HG03521 (cell line): ENCODE measurements at regions not wholly inside any gene's neighbourhood (a gene's known extent, or its start where the extent isn't known, plus 50 kb on each side); places are given as distances from the start of the nearest gene placed in this dataset.
"Not testable (repeated sequence)": the region's sequence is repeated elsewhere in the genome, so short reads cannot be mapped to it uniquely, and the experiment has no call there.

ENCODE experiments used
- ATAC-seq: cut with Tn5 transposase; IDR thresholded peaks from one replicate; pipeline ENCODE4 v1.9.1; 2021; ENCODE audit warnings: mild to moderate bottlenecking, moderate library complexity; ENCODE audit not compliant: unreplicated experiment

DNA sequence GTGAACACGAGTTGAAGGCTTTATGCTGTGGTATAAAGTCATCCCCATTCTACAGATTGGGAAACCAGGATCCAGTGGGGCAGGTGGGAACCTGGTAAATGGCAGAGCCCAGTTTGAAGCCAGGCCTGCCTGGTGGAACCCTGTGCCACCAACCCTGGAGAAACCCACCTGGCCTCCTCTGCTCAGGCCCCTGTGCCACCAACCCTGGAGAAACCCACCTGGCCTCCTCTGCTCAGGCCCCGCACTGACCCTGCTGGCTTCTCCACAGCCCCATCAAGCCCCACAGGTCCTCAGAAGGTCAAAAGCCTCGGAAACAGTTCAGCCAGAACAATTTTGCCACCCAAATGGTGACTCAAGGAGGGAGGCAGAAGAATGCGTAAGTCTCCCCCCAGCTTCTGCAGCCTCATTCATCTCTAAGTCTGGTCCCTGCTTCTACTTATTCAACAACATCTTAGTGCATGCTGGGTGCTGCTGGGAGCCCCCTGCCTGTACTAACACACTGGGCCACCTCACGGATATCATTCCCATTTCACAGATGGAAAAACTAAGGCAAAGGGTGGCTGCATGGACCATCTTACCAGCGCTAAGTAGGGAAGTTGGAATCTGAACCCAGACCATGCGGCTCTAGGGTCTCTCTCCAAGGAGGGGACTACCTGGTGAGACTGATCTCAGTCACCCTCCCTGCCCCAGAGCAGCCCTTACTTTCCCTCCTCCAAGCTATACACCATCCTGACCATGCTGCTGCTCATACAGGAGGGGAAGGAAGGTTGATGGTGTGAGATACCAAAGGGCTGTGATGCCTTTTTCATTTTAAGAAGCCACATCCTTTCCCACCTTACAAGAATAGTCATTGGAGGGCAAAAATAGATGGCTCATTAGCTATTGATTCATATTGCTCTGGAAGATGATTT is 93.7 kb upstream of the ID2 start:
- ATAC-seq: no peak

DNA sequence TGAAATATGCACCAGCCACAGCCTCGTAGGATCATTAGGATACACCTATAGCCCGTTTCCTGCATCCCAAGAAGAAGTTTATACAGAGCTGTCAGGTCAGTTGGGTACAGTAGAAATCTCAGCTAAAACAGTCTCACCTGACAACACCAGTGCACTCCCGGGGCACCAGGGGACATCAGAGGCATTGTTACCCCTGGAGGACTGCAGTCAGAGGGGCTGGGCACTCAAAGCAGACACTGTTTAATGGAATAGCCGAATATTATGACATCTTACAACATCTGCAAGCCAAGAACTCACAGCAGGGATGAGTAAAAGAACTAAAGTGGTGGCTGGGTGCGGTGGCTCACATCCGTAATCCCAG is 93.0 kb upstream of the ID2 start:
- ATAC-seq: no peak

DNA sequence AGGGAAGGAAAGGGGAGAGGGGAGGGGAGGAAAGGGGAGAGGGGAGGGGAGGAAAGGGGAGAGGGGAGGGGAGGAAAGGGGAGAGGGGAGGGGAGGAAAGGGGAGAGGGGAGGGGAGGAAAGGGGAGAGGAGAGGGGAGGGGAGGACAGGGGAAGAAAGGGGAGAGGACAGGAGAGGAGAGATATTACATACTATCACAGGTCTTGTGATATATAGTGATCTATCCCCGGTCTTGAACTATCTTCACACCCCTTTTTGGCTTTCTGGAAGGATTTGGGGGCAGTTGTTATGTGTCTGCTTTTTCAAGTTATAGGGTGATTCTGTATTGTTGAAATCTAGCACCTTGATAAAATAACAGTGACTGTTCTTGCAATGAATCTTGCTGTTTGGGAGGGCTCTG is 92.1 kb upstream of the ID2 start:
- ATAC-seq: no peak

DNA sequence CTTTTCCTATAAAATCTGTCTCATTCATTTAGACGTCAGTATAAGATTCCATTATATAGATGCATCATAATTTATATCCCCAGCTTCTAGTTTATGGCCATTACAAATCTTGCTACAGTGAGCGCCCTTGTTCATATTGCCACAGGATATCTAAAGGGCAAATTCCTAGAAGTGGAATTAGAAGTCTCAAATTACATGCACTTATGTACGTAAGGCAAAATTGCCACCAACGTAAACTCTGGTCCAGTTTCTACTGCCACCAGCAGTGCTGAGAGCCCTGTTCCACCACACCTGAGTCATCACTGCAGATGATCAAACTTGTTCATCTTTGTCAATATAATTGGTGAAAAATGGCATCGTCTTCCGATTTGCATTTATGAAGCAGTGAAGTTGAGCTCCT is 90.9 kb upstream of the ID2 start:
- ATAC-seq: no peak

DNA sequence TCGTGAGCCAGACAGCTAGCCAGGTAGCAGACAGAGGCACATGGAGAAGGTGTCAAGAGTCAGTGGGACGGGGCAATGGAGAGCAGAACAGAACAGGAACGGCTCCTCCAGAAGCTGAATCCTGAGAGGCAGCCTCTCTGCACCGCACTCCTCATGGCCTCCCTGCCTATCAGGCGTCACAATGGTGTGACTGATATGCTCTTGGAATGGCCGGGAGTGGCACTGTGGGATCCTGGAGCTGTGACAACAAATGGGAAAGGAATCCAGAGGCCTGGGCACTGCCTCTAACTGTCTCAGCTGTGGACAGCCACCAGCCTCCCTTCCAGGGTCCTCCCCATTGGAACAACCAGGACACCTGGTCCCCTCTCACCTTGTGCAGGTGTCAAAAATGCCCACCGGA is 89.1 kb upstream of the ID2 start:
- no peak for ATAC-seq

DNA sequence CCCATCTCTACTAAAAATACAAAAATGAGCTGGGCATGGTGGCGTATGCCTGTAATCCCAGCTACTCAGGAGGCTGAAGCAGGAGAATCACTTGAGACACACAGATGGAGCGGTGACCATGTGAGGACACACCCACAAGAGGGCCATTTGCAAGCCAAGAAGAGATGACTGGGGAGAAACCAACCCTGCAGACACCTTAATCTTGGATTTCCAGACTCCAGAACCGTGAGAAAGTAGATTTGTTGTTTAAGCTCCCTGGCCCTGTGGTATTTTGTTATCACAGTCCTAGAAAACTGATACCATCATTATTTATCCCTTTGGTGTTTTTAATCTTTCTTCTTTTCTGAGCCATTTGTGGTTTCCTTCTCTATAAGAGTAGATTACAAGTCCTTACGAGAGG is 88.6 kb upstream of the ID2 start:
- ATAC-seq: no peak

DNA sequence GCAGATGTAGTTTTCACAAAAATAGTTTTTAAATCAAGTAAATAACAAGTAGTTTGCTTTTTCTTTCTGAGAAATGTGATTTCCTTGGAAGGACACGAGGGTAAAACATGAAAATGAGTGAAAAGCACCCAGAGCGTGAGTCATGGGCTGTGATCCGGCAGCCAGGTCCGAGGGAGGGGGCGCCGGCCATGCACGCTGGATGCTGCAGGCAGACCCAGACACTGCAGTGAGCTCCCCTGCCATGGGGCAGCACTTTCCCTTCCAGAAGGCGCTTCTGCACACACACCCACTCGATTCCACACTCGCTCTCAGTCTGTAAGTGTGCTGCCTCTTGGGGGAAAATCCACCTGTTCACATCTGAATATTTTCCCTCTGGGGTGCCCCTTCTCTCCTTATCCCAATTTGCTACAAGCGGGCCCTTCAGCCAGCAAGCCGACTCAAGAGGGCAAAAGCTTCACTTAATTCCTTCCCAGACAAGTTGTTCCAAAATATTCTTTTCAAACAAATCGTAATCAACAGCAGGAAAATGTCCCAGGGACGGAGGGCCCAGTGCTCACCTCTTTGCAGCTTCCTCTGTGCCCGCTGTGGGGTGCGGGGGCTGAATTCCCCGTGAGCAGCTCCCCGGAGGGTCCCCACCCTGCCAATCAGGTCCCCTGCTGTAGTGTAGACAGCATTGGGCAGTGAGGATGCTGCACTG is 87.0 kb upstream of the ID2 start:
- ATAC-seq: no peak

DNA sequence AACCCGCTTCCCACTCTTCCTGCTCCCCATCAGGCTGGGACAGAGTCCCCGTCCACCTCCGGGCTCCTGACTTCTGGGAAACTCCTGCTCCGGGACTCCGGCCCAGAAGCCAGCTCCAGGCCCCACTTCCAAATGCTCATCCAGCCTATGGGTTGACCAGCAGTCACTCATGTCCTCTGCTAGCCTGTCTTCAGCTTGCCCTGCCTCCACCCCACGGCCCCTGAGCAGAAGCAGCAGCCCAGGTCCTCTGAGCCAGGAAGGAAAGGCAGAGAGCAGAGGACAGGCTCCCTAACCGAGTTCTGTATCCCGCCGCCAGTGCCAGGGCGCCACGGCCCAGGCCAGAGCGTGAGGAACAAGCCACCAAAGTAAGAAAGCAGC is 86.4 kb upstream of the ID2 start:
- ATAC-seq: no peak

DNA sequence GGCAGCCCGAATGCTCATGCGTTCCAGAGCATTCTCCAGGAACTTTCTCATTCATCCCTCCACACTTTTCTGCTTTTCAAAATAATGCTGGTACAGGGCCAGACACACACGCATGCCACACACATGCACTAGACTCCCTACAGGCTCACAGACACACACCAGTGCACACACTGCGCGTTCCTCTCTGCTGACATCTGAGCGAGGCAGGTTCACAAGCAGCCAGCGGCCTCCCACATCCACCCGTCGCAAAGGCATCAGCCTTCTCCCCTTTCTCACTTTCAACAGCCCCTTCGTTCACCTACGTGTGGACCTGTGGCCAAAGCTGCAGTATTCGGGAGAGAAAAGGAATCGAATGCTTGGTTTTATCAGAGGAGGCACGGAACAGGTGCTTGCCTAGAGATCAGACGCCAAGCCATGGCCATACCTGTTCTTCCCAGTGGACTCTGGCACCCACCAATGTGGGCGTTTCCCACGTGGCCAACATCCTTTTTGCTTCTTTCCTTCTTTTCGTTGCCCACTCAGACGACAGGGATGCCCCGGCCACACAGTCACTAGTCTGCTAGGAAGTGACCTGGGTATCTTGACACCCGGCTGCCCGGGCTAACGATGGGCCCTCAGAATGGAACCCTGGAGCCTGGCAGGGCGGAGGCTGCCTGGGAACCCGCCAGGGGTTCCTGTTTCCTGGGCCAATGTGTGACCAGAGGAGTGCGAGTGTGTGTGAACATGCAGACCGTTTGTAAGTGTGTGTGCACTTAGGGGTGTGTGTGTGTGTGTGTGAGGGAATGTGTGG is 85.8 kb upstream of the ID2 start:
- ATAC-seq: no peak

DNA sequence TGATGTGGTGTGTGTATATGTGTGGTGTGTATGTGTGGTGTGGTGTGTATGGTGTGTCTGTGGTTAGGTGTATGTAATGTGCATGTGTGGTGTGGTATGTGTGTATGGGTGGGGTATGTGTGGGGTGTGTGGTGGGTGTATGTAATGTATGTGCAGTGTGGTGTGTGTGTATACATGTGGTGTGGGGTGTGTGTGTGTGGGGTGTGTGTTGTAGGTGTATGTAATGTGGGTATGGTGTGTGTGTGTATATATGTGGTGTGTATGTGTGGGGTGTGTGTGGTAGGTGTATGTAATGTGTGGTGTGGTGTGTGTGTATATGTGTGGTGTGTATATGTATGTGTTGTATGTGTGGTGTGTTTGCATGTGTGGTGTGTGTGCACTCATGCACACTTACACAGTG is 84.8 kb upstream of the ID2 start:
- no peak for ATAC-seq

DNA sequence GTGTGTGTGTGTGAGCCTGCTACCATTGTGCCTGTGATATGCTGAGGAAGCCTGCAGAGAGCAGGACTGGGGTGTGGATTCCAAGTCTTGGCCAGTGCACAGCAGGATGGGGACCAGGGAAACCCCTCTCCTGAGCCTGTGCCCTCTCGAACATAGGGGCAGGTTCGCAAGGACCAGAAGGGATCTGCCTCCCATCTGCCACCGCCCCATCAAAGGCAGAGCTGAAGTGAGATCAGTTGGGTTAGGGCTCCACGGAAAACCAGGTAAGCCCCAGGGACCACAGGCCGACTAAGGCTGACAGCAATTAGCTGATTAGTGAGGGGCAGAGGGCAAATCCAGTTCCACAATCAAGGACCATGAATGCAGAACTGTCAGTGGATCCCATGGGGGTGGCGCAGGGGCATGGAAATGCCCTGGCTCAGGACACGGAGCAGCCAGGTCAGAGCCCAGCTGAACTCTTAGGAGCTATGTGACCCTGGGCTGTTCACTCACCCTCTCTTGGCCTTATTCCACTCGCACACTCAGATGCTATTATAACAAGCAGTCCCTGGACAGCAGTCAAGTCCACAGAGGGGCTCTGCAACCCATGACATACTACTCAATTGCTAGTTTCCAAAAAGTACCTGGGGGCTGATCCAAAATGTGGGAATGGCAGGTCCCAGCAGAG is 84.2 kb upstream of the ID2 start:
- no peak for ATAC-seq

DNA sequence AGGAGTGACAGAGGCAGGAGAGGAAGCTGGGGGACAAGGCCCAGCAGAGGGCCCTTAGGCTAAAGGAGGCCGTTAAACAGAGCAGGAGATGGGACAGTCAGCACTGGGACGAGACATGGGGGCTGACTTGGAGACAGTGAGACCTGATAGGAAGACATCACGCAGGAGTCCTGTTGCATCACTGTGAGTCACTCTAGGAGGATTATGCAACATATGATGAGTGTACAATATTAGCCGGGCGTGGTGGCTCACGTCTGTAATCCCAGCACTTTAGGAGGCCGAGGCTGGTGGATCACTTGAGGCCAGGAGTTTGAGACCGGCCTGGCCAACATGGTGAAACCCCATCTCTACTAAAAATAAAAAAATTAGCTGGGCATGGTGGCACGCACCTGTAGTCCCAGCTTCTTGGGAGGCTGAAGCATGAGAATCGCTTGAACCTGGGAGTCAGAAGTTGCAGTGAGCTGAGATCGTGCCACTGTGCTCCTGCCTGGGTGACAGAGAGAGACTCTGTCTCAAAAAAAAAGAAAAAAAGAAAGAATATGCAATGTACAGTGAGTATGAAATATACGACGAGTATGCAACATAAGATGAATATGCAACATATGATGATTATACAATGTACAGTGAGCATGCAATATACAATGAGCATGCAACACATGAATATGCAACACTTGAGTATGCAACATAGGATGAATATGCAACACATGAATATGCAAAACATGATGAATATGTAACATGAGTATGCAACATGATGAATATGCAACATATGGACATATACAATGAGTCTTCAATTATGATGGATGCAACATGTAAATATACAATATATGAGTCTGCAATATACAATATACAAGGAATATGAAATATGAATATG is 83.3 kb upstream of the ID2 start:
- no peak for ATAC-seq

DNA sequence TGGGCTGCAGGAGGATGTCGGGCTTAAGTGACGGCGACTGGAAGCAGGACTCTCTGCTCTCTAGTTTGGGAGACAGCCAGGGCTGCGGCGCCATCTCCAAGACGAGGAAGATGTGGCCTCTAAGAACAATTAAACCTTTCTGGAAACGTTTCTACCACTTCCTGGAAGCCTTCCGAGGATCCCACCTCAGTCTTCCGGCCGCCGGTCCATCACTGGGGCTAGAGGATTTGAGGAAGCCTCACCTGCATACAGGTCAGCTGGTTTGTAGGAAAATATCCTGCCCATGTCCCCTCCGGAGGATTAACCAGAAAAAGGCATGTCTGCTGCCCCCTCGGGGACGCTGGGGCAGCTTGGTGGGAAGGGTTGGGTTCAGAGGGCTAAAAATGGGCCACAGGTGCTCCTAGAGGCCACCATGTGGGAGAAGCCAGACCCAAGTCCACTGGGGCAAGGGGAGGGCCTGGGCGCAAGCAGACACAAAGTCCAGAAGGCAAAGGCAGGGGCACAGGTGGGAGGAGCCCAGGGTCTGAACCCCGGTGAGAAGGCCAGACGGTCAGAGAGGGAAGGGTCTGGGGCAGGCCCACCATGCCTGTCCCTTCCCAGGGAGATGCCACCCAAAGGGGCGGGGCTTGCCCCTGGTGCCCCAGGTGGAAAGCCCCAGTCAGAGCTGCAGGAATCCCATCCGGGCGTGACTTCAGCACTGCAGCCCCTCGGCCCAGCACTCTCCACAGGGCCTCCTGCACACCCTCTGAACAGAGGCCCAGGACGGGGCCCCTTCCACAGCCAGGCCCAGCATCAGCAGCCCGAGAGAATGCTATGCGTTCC is 82.2 kb upstream of the ID2 start:
- no peak for ATAC-seq

DNA sequence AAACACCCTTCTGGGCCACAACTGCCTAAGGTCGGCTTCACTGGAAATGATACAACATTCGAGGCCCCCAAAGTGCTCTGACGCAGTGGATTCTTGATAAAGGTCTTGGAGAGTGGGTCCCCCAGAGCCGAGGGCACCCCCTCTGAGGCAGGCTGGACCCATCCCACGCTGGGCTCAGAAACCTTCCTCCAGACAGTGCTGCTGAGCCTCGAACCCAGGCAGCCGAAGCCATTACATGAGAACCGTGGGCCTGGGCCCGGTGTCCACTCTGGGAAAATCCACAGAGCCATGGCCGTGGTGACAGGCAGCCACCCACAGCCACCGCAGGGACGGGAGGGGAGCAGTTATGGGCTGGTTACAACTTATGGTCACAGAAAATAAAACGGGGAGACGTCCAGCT is 81.4 kb upstream of the ID2 start:
- ATAC-seq: no peak

DNA sequence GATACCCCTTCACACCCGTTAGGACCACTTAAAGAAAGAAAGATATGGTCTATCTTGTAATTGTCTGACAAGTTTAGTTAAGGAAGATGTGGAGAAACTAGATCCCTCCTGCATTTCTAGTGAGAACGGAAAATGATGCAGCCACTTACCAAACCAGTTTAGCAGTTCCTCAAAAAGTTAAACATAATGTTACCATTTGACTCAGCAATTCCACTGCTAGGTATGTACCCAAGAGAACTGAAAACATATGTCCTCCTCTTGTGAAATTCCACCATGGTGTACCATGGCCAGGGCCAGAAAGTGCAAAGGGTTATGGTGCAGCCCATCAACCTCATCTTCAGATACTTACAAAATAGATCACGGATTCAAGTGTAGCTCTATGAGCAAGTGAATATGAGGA is 79.0 kb upstream of the ID2 start:
- ATAC-seq: no peak

DNA sequence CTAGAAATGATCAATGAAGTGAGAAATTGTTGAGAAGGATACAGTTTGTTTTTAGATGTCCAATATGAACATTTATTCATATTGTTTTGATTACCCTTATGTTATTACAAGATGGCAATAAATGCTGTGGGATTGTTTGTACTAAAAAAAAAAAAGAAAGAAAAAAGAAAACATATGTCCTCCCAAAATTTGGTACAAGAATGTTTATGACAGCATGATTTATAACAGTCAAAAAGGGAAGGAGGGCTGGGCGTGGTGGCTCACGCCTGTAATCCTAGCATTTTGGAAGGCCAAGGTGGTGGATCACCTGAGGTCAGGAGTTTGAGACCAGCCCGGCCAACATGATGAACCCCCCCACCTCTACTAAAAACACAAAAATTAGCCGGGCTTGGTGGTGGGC is 78.5 kb upstream of the ID2 start:
- ATAC-seq: not testable (repeated sequence)

DNA sequence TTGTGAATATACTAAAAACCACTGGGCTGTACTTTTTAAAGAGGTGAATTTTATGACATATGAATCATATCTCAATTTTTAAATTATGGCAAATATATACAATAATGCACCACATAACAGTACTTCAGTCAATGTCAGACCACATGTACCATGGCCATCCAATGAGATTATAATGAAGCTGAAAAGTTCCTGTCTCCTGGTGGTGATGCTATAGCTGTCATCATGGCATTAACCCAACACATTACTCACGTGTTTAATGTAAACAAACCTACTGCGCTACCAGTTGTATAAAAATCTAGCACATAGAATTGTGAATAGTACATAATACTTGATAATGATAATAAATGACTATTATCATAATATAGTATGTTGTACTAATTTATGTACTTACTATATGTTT is 77.6 kb upstream of the ID2 start:
- ATAC-seq: no peak

DNA sequence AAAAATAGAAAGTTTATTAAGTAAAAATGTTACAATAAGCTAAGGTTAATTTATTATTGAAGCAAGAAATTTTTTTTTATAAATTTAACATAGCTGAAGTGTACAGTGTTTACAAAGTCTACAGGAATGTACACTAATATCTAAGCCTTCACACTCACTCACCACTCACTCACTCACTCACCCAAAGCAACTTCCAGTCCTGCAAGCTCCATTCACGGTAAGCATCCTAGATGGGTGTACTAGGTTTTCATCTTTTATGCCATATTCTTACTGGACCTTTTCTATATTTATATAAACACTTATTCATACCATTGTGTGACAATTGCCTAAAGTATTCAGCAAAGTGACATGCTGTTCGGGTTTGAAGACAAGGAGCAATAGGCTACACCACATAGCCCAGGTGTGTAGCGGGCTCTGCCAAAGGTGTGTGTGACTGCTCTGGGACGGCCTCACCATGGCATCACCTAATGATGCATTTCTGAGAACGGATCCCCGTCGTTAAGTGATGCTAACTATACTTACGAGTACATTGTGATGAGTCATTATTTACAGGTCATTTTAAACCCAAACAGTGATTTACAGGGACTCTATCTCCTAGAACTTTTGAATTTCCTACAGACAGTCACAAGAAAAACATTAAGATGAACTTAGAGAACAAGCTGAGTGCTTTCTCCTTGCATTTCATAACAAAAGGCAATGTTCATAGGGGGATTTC is 76.3 kb upstream of the ID2 start:
- ATAC-seq: no peak

DNA sequence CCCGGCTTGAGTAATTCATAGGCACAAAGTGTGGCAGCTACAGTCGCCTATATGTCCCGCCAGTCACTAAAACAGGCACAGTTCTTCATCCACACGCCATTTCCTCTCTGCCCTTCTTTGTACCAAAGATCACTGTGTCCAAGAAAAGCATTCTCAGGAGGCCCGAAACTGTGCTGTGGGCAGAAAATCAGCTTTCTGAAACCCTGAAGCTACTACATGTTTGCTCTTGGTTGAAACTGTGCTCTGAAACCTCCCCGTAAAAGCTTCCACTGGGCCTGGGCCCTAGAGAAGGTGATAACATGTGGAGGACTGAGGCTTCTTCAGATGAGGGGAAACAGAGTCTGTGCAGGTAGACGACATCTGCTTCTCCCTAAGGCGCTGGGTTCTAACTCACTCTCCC is 75.6 kb upstream of the ID2 start:
- peak; percentile 86 for ATAC-seq
